Spleen (tissue), 11 donors: ENCODE measurements at regions not wholly inside any gene's neighbourhood (a gene's known extent, or its start where the extent isn't known, plus 50 kb on each side); places are given as distances from the start of the nearest gene placed in this dataset.

Experiments
- DNase-seq: peaks from one replicate; pipeline ENCODE4 v3.0.0-alpha.2; 2020
- H3K27ac ChIP-seq, 8 donors: fragments of 200-600 bp; sonication (generic) in 7 of 8; 1 replicate in 4 of 8; 2 replicates in 4 of 8; pipeline versions ENCODE4 v1.5.0 to v1.8.0; 2016 to 2021; ENCODE audit warnings: inconsistent platforms in 4 of 8, mild to moderate bottlenecking in 4 of 8, moderate library complexity in 1 of 8
- H3K27me3 ChIP-seq, 7 donors: fragments of 200-600 bp; sonication (generic) in 6 of 7; replicated peaks in 1 of 7; 1 replicate in 4 of 7; 2 replicates in 3 of 7; pipeline versions ENCODE4 v1.5.0 to v1.8.0; 2016 to 2021; ENCODE audit warnings: inconsistent platforms in 3 of 7, mild to moderate bottlenecking in 1 of 7
- H3K36me3 ChIP-seq, 6 donors: fragments of 200-600 bp; sonication (generic) in 5 of 6; 1 replicate in 4 of 6; 2 replicates in 2 of 6; pipeline versions ENCODE4 v1.5.0 to v1.8.0; 2016 to 2021; ENCODE audit warnings: inconsistent platforms in 2 of 6
- H3K4me1 ChIP-seq, 6 donors: fragments of 200-600 bp; sonication (generic) in 5 of 6; 1 replicate in 3 of 6; 2 replicates in 3 of 6; pipeline versions ENCODE4 v1.5.0 to v1.8.0; 2016 to 2021; ENCODE audit warnings: inconsistent platforms in 3 of 6
- H3K4me3 ChIP-seq, 8 donors: fragments of 200-600 bp; sonication (generic) in 7 of 8; 1 replicate in 4 of 8; 2 replicates in 4 of 8; pipeline versions ENCODE4 v1.5.0 to v1.8.0; 2016 to 2021; ENCODE audit warnings: inconsistent platforms in 4 of 8, mild to moderate bottlenecking in 4 of 8, moderate library complexity in 2 of 8
- H3K9me3 ChIP-seq, 8 donors: fragments of 200-600 bp; sonication (generic) in 7 of 8; 1 replicate in 4 of 8; 2 replicates in 4 of 8; pipeline versions ENCODE4 v1.5.0 to v1.8.0; 2016 to 2021; ENCODE audit warnings: inconsistent platforms in 4 of 8
- CTCF ChIP-seq, 11 experiments: fragments of 200-600 bp in 7 of 11; fragments of 450-650 bp in 4 of 11; sonication (generic) in 4 of 11; IDR thresholded peaks in 8 of 11; conservative IDR thresholded peaks in 3 of 11; 1 replicate in 7 of 11; 2 replicates in 4 of 11; pipeline versions ENCODE4 v1.4.0 to v1.8.0; 2016 to 2021; ENCODE audit warnings: antibody characterized with exemption in 11 of 11, inconsistent platforms in 4 of 11, mild to moderate bottlenecking in 1 of 11
- POLR2A ChIP-seq, 3 donors: fragments of 450-650 bp; IDR thresholded peaks; one replicate each; pipeline ENCODE4 v1.5.1; 2017; ENCODE audit warnings: antibody characterized with exemption in 3 of 3, mild to moderate bottlenecking in 1 of 3
- POLR2AphosphoS5 ChIP-seq, 3 donors: sonication (generic); formaldehyde crosslinking; IDR thresholded peaks; one replicate each; pipeline ENCODE4 v1.5.1; 2017; ENCODE audit warnings: antibody characterized with exemption in 3 of 3
- WGBS, 5 donors: extraction: QIAGEN DNeasy Blood & Tissue Kit in 3 of 5; methylation state at CpG; one replicate each; pipeline versions ENCODE4 v1.1.5 to v1.1.7; 2013 to 2018; 5-methylcytosine and 5-hydroxymethylcytosine counted together
- intact Hi-C: fragments of 100-400 bp; cut with DNase I; formaldehyde crosslinking; loops from one replicate; pipeline ENCODE4 v1.15.0; 2023; ENCODE audit warnings: low total_unique reads
- donor health status: healthy with polysubstance abuse.
- donor health status: DM: no; HTN: no; CAD: no; lungs with moderate emphysema.
- donor health status: DM: no; HTN: no; CAD: no.
- donor health status: Bipolar disorder and iron deficiency.
- donor health status: healthy.
- donor health status: DM: no; HTN: no; CAD: no.
- donor health status: DM: yes; HTN: yes; CAD: no.

DNA sequence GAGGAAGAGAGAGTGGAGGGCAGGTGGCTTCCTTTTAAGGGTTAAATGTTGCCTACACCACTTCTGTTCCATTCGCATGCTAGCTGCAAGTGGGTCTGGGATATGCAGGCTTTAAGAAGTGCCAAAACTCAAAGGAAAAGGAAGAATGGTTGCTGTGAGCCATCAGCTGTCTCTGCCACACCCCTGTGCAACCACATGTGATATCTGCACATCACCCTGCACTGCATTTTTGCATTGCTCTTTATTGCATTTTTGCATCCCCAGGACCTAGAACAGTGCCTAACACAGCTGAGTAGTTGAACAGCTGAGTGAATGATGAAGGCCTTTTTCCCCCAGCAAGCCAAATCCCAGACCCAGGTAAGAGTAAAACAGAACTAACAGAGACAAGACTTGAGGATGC, 136.1 kb downstream of the ZIC5 start:
- no peak for DNase-seq
- Histone ChIP-seq H3K4me3 (no peak overlapping the region), H3K27ac (no peak overlapping the region), H3K36me3 (no peaks in the 10 kb centered on the region), H3K4me1 (no peaks in the 10 kb centered on the region), H3K9me3 (no peaks in the 10 kb centered on the region), H3K27me3 (no peaks in the 10 kb centered on the region)
- 72 to 92% (median 81%) methylated on average over 1 of the region's 1 CpG for WGBS, 5 donors
- TF ChIP-seq POLR2AphosphoS5 (IDR thresholded peaks at IDR 0.05) (no peak), POLR2A (IDR thresholded peaks at IDR 0.05) (no peak), CTCF (IDR thresholded peaks at IDR 0.05 in 8 of 11, conservative IDR thresholded peaks at IDR 0.05 in 3 of 11) (no peak)
- intact Hi-C loops = no loop called here

GRCh38 chr13:99834246-99834645, 137.3 kb downstream of the ZIC5 start:
- intact Hi-C loops = no loop called here
- no peak overlapping the region for H3K27ac ChIP-seq
- H3K4me1 ChIP-seq = no peaks in the 10 kb centered on the region
- 69 to 74% (median 71%) methylated on average over 2 to 3 of the region's 3 CpGs for WGBS, 5 donors
- H3K4me3 ChIP-seq = no peak overlapping the region
- no peak for DNase-seq
- H3K9me3 ChIP-seq = no peaks in the 10 kb centered on the region
- no peak for TF ChIP-seq CTCF (IDR thresholded peaks at IDR 0.05 in 8 of 11, conservative IDR thresholded peaks at IDR 0.05 in 3 of 11)
- H3K27me3 ChIP-seq = no peaks in the 10 kb centered on the region
- H3K36me3 ChIP-seq = no peaks in the 10 kb centered on the region

- Histone ChIP-seq H3K36me3 (no peaks in the 10 kb centered on the region), H3K4me1 (no peaks in the 10 kb centered on the region), H3K4me3 (no peak overlapping the region), H3K27me3 (no peaks in the 10 kb centered on the region), H3K9me3 (no peaks in the 10 kb centered on the region), H3K27ac (no peak overlapping the region)
- WGBS, 5 donors = 85 to 97% (median 90%) methylated on average over 1 of the region's 1 CpG
- no peak for TF ChIP-seq CTCF (IDR thresholded peaks at IDR 0.05 in 8 of 11, conservative IDR thresholded peaks at IDR 0.05 in 3 of 11)
- TF ChIP-seq POLR2AphosphoS5 (IDR thresholded peaks at IDR 0.05) = no peak
- no peak for TF ChIP-seq POLR2A (IDR thresholded peaks at IDR 0.05)
- intact Hi-C loops = no loop called here
- no peak for DNase-seq
These were observed 139.2 kb downstream of the ZIC5 start for GRCh38 chr13:99832347-99832746.

- intact Hi-C loops = no loop called here
- TF ChIP-seq POLR2A (IDR thresholded peaks at IDR 0.05) (no peak), POLR2AphosphoS5 (IDR thresholded peaks at IDR 0.05) (no peak), CTCF (IDR thresholded peaks at IDR 0.05 in 8 of 11, conservative IDR thresholded peaks at IDR 0.05 in 3 of 11) (no peak)
- 89 to 96% (median 93%) methylated on average over 3 of the region's 3 CpGs for WGBS, 5 donors
- H3K36me3 ChIP-seq = no peaks in the 10 kb centered on the region
- H3K4me1 ChIP-seq = no peaks in the 10 kb centered on the region
- DNase-seq = no peak
- no peaks in the 10 kb centered on the region for H3K27me3 ChIP-seq
- H3K4me3 ChIP-seq = no peak overlapping the region
- H3K27ac ChIP-seq = no peak overlapping the region
- H3K9me3 ChIP-seq = no peaks in the 10 kb centered on the region
These were observed 140.6 kb downstream of the ZIC5 start for GRCh38 chr13:99830931-99831330.
